Panc1 (cell line): ENCODE measurements at regions not wholly inside any gene's neighbourhood (a gene's known extent, or its start where the extent isn't known, plus 50 kb on each side); places are given as distances from the start of the nearest gene placed in this dataset.

ENCODE experiments used
- ATAC-seq: fragments of 200-7000 bp; cut with Tn5 transposase; 2 replicates; pipeline ENCODE4 v1.9.1; 2020; ENCODE audit warnings: mild to moderate bottlenecking, moderate library complexity
- BruUV-seq: library from RNA; stranded (reverse); fragments of 400-500 nt; replicated peaks from 2 replicates; lab custom pipeline; 2021; lab: Mats Ljungman, UMichigan
- CTCF ChIA-PET: fragments of 300-600 bp; sonication (Branson Sonifier 250); formaldehyde crosslinking; loops from one replicate; lab custom pipeline; 2022; ENCODE audit warnings: antibody characterized with exemption; lab: Charles Lee
- POLR2A ChIA-PET: fragments of 300-600 bp; sonication (Branson Sonifier 250); formaldehyde crosslinking; loops from one replicate; lab custom pipeline; 2022; ENCODE audit warnings: antibody characterized with exemption; lab: Charles Lee
- DNase-seq: peaks from one replicate; pipeline ENCODE4 v3.0.0-alpha.2; 2010; ENCODE audit warnings: low read depth, low spot score
- H3K27ac ChIP-seq: 2 replicates; pipeline ENCODE4 v1.5.1; 2011; ENCODE audit warnings: mild to moderate bottlenecking, low read length, inconsistent platforms
- H3K27me3 ChIP-seq: fragments of 200-500 bp; sonication (Bioruptor generic); 2 replicates; pipeline ENCODE4 v1.6.0; 2014; ENCODE audit warnings: low read length, inconsistent platforms; ENCODE audit not compliant: control insufficient read depth, insufficient read depth
- H3K36me3 ChIP-seq: fragments of 200-500 bp; sonication (Bioruptor generic); 2 replicates; pipeline ENCODE4 v1.5.1; 2014; ENCODE audit warnings: inconsistent platforms, mild to moderate bottlenecking, low read length, moderate library complexity; ENCODE audit not compliant: control insufficient read depth, insufficient read depth
- H3K4me1 ChIP-seq: 2 replicates; pipeline ENCODE4 v1.5.1; 2011; ENCODE audit warnings: inconsistent platforms, mild to moderate bottlenecking, low read length, moderate library complexity; ENCODE audit not compliant: control insufficient read depth, insufficient read depth
- H3K4me3 ChIP-seq, 2 experiments: 2 replicates each; pipeline ENCODE4 v1.5.1; 2011 to 2012; ENCODE audit warnings: low read depth in 2 of 2, low read length in 2 of 2, mild to moderate bottlenecking in 2 of 2, inconsistent platforms in 1 of 2, moderate library complexity in 1 of 2
- H3K9me3 ChIP-seq: fragments of 200-500 bp; sonication (Bioruptor generic); 2 replicates; pipeline ENCODE4 v1.5.1; 2014; ENCODE audit warnings: low read depth, mild to moderate bottlenecking, inconsistent platforms, low read length, moderate library complexity; ENCODE audit not compliant: control insufficient read depth, insufficient read depth
- CTCF ChIP-seq: fragments of 450-650 bp; IDR thresholded peaks from 2 replicates; pipeline ENCODE4 v1.5.1; 2017; ENCODE audit warnings: mild to moderate bottlenecking
- POLR2AphosphoS5 ChIP-seq: IDR thresholded peaks from 2 replicates; pipeline ENCODE4 v1.6.1; 2012; ENCODE audit warnings: mild to moderate bottlenecking, low read depth, low read length, moderate library complexity
- REST ChIP-seq, 2 experiments: IDR thresholded peaks; 2 replicates each; pipeline ENCODE4 v1.6.1; 2011 to 2012; ENCODE audit warnings: low read depth in 2 of 2, control low read depth in 1 of 2, low read length in 1 of 2, mild to moderate bottlenecking in 1 of 2, moderate library complexity in 1 of 2; ENCODE audit not compliant: insufficient read depth in 1 of 2
- SIN3A ChIP-seq: IDR thresholded peaks from 2 replicates; pipeline ENCODE4 v1.6.1; 2012; ENCODE audit warnings: low read depth, mild to moderate bottlenecking, low read length, moderate library complexity, borderline replicate concordance; ENCODE audit not compliant: insufficient read depth
- TCF7L2 ChIP-seq: IDR thresholded peaks from 2 replicates; pipeline ENCODE4 v1.6.1; 2011; ENCODE audit warnings: mild to moderate bottlenecking, low read depth, low read length, inconsistent platforms
- in situ Hi-C: cut with HindIII; loops from 2 replicates; pipeline ENCODE4 v1.10.0; 2016; ENCODE audit warnings: low sequenced_read_pairs, low pct_unique_long_range_greater_than_20kb
- intact Hi-C: fragments of 100-400 bp; cut with micrococcal nuclease; formaldehyde crosslinking; loops from one replicate; pipeline ENCODE4 v1.10.0; 2022; ENCODE audit not compliant: unreplicated experiment

- no peaks in the 10 kb centered on the region for H3K4me1 ChIP-seq
- in situ Hi-C loops: no loop called here
- H3K4me3 ChIP-seq: no peak overlapping the region
- H3K27me3 ChIP-seq: no peaks in the 10 kb centered on the region
- intact Hi-C loops: no loop called here
- DNase-seq: no peak
- POLR2A ChIA-PET: no interaction called here
- H3K36me3 ChIP-seq: no peaks in the 10 kb centered on the region
- no peak overlapping the region for H3K27ac ChIP-seq
- CTCF ChIA-PET: no interaction called here
- no peak for TF ChIP-seq CTCF
- no TSS peak for BruUV-seq
- ATAC-seq: no peak
- H3K9me3 ChIP-seq: no peaks in the 10 kb centered on the region
These were observed 836.9 kb downstream of the SH3BGRL start for GRCh38 chrX:82038793-82039192.

- H3K4me1 ChIP-seq: no peaks in the 10 kb centered on the region
- H3K4me3 ChIP-seq: no peak overlapping the region
- CTCF ChIA-PET: no interaction called here
- POLR2A ChIA-PET: no interaction called here
- intact Hi-C loops: no loop called here
- ATAC-seq: no peak
- no peaks in the 10 kb centered on the region for H3K9me3 ChIP-seq
- BruUV-seq: no TSS peak
- no peak overlapping the region for H3K27ac ChIP-seq
- H3K36me3 ChIP-seq: no peaks in the 10 kb centered on the region
- in situ Hi-C loops: no loop called here
- H3K27me3 ChIP-seq: no peaks in the 10 kb centered on the region
- no peak for DNase-seq
- TF ChIP-seq POLR2AphosphoS5 (no peak), REST (IDR thresholded peaks at IDR 0.05; ENCODE audit: insufficient read depth in 1 of 2, low read depth in 2 of 2, low read length in 1 of 2) (no peak), TCF7L2 (no peak), SIN3A (no peak), CTCF (no peak)
These were observed 839.1 kb downstream of the SH3BGRL start for GRCh38 chrX:82041034-82041433.

GRCh38 chrX:82058728-82059127 is 856.8 kb downstream of the SH3BGRL start:
- no peak for TF ChIP-seq TCF7L2
- no peak for TF ChIP-seq REST (IDR thresholded peaks at IDR 0.05; ENCODE audit: insufficient read depth in 1 of 2, low read depth in 2 of 2, low read length in 1 of 2)
- no peak for TF ChIP-seq POLR2AphosphoS5
- no peak for TF ChIP-seq CTCF
- no peak for TF ChIP-seq SIN3A
- ATAC-seq: no peak

More at GRCh38 chrX:82058728-82059127, 856.8 kb downstream of the SH3BGRL start:
- in situ Hi-C loops: no loop called here
- no peak for DNase-seq
- Histone ChIP-seq H3K27me3 (no peaks in the 10 kb centered on the region), H3K36me3 (no peaks in the 10 kb centered on the region), H3K9me3 (no peaks in the 10 kb centered on the region), H3K4me3 (no peak overlapping the region), H3K4me1 (no peaks in the 10 kb centered on the region), H3K27ac (no peak overlapping the region)
- intact Hi-C loops: no loop called here
- POLR2A ChIA-PET: no interaction called here
- BruUV-seq: no TSS peak
- CTCF ChIA-PET: no interaction called here
